DMS 273 (cell line): ENCODE measurements at regions not wholly inside any gene's neighbourhood (a gene's known extent, or its start where the extent isn't known, plus 50 kb on each side); places are given as distances from the start of the nearest gene placed in this dataset.

Experiments
- DNase-seq: peaks from one replicate; lab custom pipeline; 2025; ENCODE audit not compliant: unreplicated experiment; lab: John Stamatoyannopoulos, UW

- no peak for DNase-seq
Measured at GRCh38 chr2:211061612-211062296, 505.4 kb downstream of the CPS1 start.

GRCh38 chr2:211062297-211062612 is 505.9 kb downstream of the CPS1 start:
- DNase-seq, result no peak

GRCh38 chr2:211067029-211067428 is 510.6 kb downstream of the CPS1 start:
- no peak for DNase-seq

- no peak for DNase-seq
Measured at GRCh38 chr2:211068108-211068780, 511.8 kb downstream of the CPS1 start.

GRCh38 chr2:211070547-211070946 is 514.1 kb downstream of the CPS1 start:
- DNase-seq, result no peak

- no peak for DNase-seq
Measured at GRCh38 chr2:211077216-211077767, 520.9 kb downstream of the CPS1 start.

GRCh38 chr2:211084352-211084751 is 528.0 kb downstream of the CPS1 start:
- DNase-seq, result no peak

- peak; percentile 62 for DNase-seq
Measured at GRCh38 chr2:211085056-211085680, 528.8 kb downstream of the CPS1 start.

- no peak for DNase-seq
Measured at GRCh38 chr2:211086049-211086448, 529.6 kb downstream of the CPS1 start.

- DNase-seq, result no peak
Measured at GRCh38 chr2:211089127-211089526, 532.7 kb downstream of the CPS1 start.

GRCh38 chr2:211093743-211094303 is 537.4 kb downstream of the CPS1 start:
- DNase-seq, result peak; percentile 22

- DNase-seq, result no peak
Measured at GRCh38 chr2:211103989-211104388, 547.6 kb downstream of the CPS1 start.

GRCh38 chr2:211113334-211114175 is 557.2 kb downstream of the CPS1 start:
- no peak for DNase-seq

- DNase-seq, result no peak
Measured at GRCh38 chr2:211114826-211115455, 558.5 kb downstream of the CPS1 start.

- DNase-seq, result no peak
Measured at GRCh38 chr2:211117026-211117425, 560.6 kb downstream of the CPS1 start.

GRCh38 chr2:211126256-211126655 is 569.9 kb downstream of the CPS1 start:
- DNase-seq, result no peak

- DNase-seq, result no peak
Measured at GRCh38 chr2:211127501-211127900, 571.1 kb downstream of the CPS1 start.

- DNase-seq, result no peak
Measured at GRCh38 chr2:211128287-211128686, 571.9 kb downstream of the CPS1 start.

- no peak for DNase-seq
Measured at GRCh38 chr2:211129798-211130197, 573.4 kb downstream of the CPS1 start.

- DNase-seq, result no peak
Measured at GRCh38 chr2:211132046-211132445, 575.6 kb downstream of the CPS1 start.
